H1 (cell line): ENCODE measurements at regions not wholly inside any gene's neighbourhood (a gene's known extent, or its start where the extent isn't known, plus 50 kb on each side); places are given as distances from the start of the nearest gene placed in this dataset.

Source experiments
- CBX8 ChIP-seq: fragments of 300-800, 300-1000 bp; sonication (generic); IDR thresholded peaks from 2 replicates; pipeline ENCODE4 v1.7.1; 2016; ENCODE audit warnings: low read depth, low read length, borderline replicate concordance
- CEBPB ChIP-seq: IDR thresholded peaks from 2 replicates; pipeline ENCODE4 v1.6.1; 2012; ENCODE audit warnings: low read depth, low read length
- FOSL1 ChIP-seq: IDR thresholded peaks from 2 replicates; pipeline ENCODE4 v1.6.1; 2011; ENCODE audit warnings: mild to moderate bottlenecking, low read depth, low read length, moderate library complexity; ENCODE audit not compliant: insufficient read depth

DNA sequence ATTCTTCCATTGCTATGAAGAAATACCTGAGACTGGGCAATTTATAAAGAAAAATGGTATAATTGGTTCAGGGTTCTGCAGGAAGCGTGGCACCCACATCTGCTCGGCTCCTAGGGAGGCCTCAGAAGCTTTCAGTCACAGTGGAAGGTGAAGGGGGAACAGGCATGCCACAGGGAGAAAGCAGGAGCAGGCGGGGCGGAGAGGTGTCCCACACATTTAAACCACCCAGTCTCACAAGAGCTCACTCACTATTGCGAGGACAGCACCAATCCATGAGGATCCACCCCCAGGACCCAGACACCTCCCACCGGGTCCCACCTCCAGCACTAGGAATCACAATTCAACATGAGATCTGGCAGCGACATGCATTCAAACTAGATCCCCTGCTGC is 56.0 kb upstream of the C14orf180 start (continued):
- no peak for TF ChIP-seq CEBPB
- no peak for TF ChIP-seq FOSL1
- no peak for TF ChIP-seq CBX8
